OCI-LY7 (cell line): ENCODE measurements at regions not wholly inside any gene's neighbourhood (a gene's known extent, or its start where the extent isn't known, plus 50 kb on each side); places are given as distances from the start of the nearest gene placed in this dataset.

ENCODE experiments used
- EZH2phosphoT487 ChIP-seq: fragments of 200-600 bp; sonication (generic); IDR thresholded peaks from 2 replicates; pipeline ENCODE4 v1.6.1; 2018; ENCODE audit warnings: low read depth, borderline replicate concordance, mild to moderate bottlenecking, mixed run types, antibody characterized with exemption, low read length, moderate library complexity, mixed read lengths
- TF ChIP-seq, protein P1 (sequence below): fragments of 200-600 bp; sonication (generic); conservative IDR thresholded peaks from 2 replicates; pipeline ENCODE4 v1.5.1; 2014; ENCODE audit warnings: mild to moderate bottlenecking, antibody characterized with exemption, low read length, moderate library complexity, mixed read lengths

DNA sequence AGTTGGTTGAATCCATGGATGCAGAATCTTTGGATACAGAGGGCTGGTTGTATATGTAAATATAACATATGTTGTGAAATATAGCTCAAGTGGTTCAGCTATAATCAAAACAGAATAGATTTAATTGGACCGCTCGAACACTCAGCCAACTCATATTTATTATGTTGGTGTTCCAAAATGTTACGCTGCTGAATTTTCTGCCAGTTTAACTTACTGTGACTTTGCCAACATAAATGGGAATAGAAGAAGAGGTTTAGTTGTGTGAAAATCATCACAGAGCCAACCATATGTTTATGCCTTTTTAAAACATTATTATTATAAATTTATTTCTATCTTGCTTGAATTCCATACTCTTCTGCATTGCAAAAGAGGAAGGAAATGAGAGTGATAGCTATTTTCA lies 178.2 kb upstream of the FBXL7 start:
- TF ChIP-seq, protein P1, sequence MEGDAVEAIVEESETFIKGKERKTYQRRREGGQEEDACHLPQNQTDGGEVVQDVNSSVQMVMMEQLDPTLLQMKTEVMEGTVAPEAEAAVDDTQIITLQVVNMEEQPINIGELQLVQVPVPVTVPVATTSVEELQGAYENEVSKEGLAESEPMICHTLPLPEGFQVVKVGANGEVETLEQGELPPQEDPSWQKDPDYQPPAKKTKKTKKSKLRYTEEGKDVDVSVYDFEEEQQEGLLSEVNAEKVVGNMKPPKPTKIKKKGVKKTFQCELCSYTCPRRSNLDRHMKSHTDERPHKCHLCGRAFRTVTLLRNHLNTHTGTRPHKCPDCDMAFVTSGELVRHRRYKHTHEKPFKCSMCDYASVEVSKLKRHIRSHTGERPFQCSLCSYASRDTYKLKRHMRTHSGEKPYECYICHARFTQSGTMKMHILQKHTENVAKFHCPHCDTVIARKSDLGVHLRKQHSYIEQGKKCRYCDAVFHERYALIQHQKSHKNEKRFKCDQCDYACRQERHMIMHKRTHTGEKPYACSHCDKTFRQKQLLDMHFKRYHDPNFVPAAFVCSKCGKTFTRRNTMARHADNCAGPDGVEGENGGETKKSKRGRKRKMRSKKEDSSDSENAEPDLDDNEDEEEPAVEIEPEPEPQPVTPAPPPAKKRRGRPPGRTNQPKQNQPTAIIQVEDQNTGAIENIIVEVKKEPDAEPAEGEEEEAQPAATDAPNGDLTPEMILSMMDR, result no peak
- TF ChIP-seq EZH2phosphoT487, result no peak
